ENCODE measurements at regions not wholly inside any gene's neighbourhood (a gene's known extent, or its start where the extent isn't known, plus 50 kb on each side); places are given as distances from the start of the nearest gene placed in this dataset.

GRCh38 chr16:5903153-5903552 is 805.6 kb upstream of the EEF2KMT start:
- Histone ChIP-seq H3K36me3 (ENCODE audit: low read depth, low read length) (no peaks in the 10 kb centered on the region), H3K9me3 (ENCODE audit: low read length) (no peaks in the 10 kb centered on the region), H3K9me2 (replicated peaks; ENCODE audit: low read length) (no peaks in the 10 kb centered on the region), H3F3A (ENCODE audit: low read length, unreplicated experiment) (no peaks in the 10 kb centered on the region), H3K27me3 (ENCODE audit: low read length) (no peaks in the 10 kb centered on the region), H3K27ac (ENCODE audit: low read length) (no peak overlapping the region), H3K4me3 (ENCODE audit: low read length) (no peak overlapping the region), H3K4me1 (ENCODE audit: insufficient read depth, low read length) (no peaks in the 10 kb centered on the region), H4K20me1 (ENCODE audit: low read length) (no peaks in the 10 kb centered on the region), H3K9ac (ENCODE audit: low read length) (no peak overlapping the region), H3K4me2 (ENCODE audit: low read length) (no peak overlapping the region), H3K79me2 (ENCODE audit: low read length) (no peaks in the 10 kb centered on the region), H2AFZ (ENCODE audit: low read length) (no peak overlapping the region)
- no peak for TF ChIP-seq CTCF (conservative IDR thresholded peaks at IDR 0.05; ENCODE audit: low read depth, low read length)
- no peak for TF ChIP-seq EZH2 (IDR thresholded peaks at IDR 0.05; ENCODE audit: low read length, unreplicated experiment)
- no peak for TF ChIP-seq EZH2phosphoT487 (IDR thresholded peaks at IDR 0.05; ENCODE audit: borderline replicate concordance, low read length)
- BruUV-seq (replicated peaks): no TSS peak
- ChIA-PET POLR2A (ENCODE audit: unreplicated experiment) (no interaction called here), CTCF (no interaction called here)
- ATAC-seq (no peak), DNase-seq (no peak)
- intact Hi-C loops (cut with micrococcal nuclease): no loop called here

GRCh38 chr16:5900046-5900445 is 802.5 kb upstream of the EEF2KMT start:
- H4K20me1 ChIP-seq (ENCODE audit: low read length): no peaks in the 10 kb centered on the region
- ATAC-seq: no peak
- H3K27ac ChIP-seq (ENCODE audit: low read length): no peak overlapping the region
- POLR2A ChIA-PET (ENCODE audit: unreplicated experiment): no interaction called here
- CTCF ChIA-PET: no interaction called here
- no peaks in the 10 kb centered on the region for H3K9me2 ChIP-seq (replicated peaks; ENCODE audit: low read length)
- no peaks in the 10 kb centered on the region for H3K79me2 ChIP-seq (ENCODE audit: low read length)
- H3F3A ChIP-seq (ENCODE audit: low read length, unreplicated experiment): no peaks in the 10 kb centered on the region
- TF ChIP-seq EZH2phosphoT487 (IDR thresholded peaks at IDR 0.05; ENCODE audit: borderline replicate concordance, low read length) (no peak), EZH2 (IDR thresholded peaks at IDR 0.05; ENCODE audit: low read length, unreplicated experiment) (no peak), CTCF (conservative IDR thresholded peaks at IDR 0.05; ENCODE audit: low read depth, low read length) (no peak)
- no TSS peak for BruUV-seq (replicated peaks)
- intact Hi-C loops (cut with micrococcal nuclease): no loop called here
- no peak overlapping the region for H3K4me3 ChIP-seq (ENCODE audit: low read length)
- no peaks in the 10 kb centered on the region for H3K4me1 ChIP-seq (ENCODE audit: insufficient read depth, low read length)
- H3K36me3 ChIP-seq (ENCODE audit: low read depth, low read length): no peaks in the 10 kb centered on the region
- no peaks in the 10 kb centered on the region for H3K27me3 ChIP-seq (ENCODE audit: low read length)
- H3K9me3 ChIP-seq (ENCODE audit: low read length): no peaks in the 10 kb centered on the region
- H3K9ac ChIP-seq (ENCODE audit: low read length): no peak overlapping the region
- no peak for DNase-seq
- H2AFZ ChIP-seq (ENCODE audit: low read length): no peak overlapping the region
- H3K4me2 ChIP-seq (ENCODE audit: low read length): no peak overlapping the region

- Histone ChIP-seq H3K4me1 (ENCODE audit: insufficient read depth, low read length) (no peaks in the 10 kb centered on the region), H3K4me3 (ENCODE audit: low read length) (no peak overlapping the region), H2AFZ (ENCODE audit: low read length) (no peak overlapping the region), H3K79me2 (ENCODE audit: low read length) (no peaks in the 10 kb centered on the region), H3F3A (ENCODE audit: low read length, unreplicated experiment) (no peaks in the 10 kb centered on the region), H4K20me1 (ENCODE audit: low read length) (no peaks in the 10 kb centered on the region), H3K36me3 (ENCODE audit: low read depth, low read length) (no peaks in the 10 kb centered on the region), H3K27ac (ENCODE audit: low read length) (no peak overlapping the region), H3K9me2 (replicated peaks; ENCODE audit: low read length) (no peaks in the 10 kb centered on the region), H3K4me2 (ENCODE audit: low read length) (no peak overlapping the region), H3K9me3 (ENCODE audit: low read length) (no peaks in the 10 kb centered on the region), H3K27me3 (ENCODE audit: low read length) (no peaks in the 10 kb centered on the region), H3K9ac (ENCODE audit: low read length) (no peak overlapping the region)
- no peak for DNase-seq
- TF ChIP-seq EZH2 (IDR thresholded peaks at IDR 0.05; ENCODE audit: low read length, unreplicated experiment) (no peak), CTCF (conservative IDR thresholded peaks at IDR 0.05; ENCODE audit: low read depth, low read length) (no peak), EZH2phosphoT487 (IDR thresholded peaks at IDR 0.05; ENCODE audit: borderline replicate concordance, low read length) (no peak)
- CTCF ChIA-PET: no interaction called here
- no peak for ATAC-seq
- no TSS peak for BruUV-seq (replicated peaks)
- POLR2A ChIA-PET (ENCODE audit: unreplicated experiment): no interaction called here
- intact Hi-C loops (cut with micrococcal nuclease): no loop called here
Observed at GRCh38 chr16:5895976-5896375, 798.4 kb upstream of the EEF2KMT start.
